ENCODE measurements at regions not wholly inside any gene's neighbourhood (a gene's known extent, or its start where the extent isn't known, plus 50 kb on each side); places are given as distances from the start of the nearest gene placed in this dataset.
"Not testable (repeated sequence)": the region's sequence is repeated elsewhere in the genome, so short reads cannot be mapped to it uniquely, and the experiment has no call there.

- peaks cover 5% of the 10 kb centered on the region for H3K9me3 ChIP-seq (replicated peaks; ENCODE audit: control insufficient read depth, low read depth, low read length)
- H3K27ac ChIP-seq (ENCODE audit: low read length), result no peak overlapping the region
- no peaks in the 10 kb centered on the region for H3K36me3 ChIP-seq (ENCODE audit: control insufficient read depth, insufficient read depth, low read length)
- peaks cover 10% of the 10 kb centered on the region for H3K4me1 ChIP-seq (ENCODE audit: control insufficient read depth, insufficient read depth, low read length)
- WGBS (ENCODE audit: insufficient coverage), result no CpG with 5 or more reads among the region's 1 CpG
- H3K4me3 ChIP-seq (ENCODE audit: low read length), result no peak overlapping the region
- H3K27me3 ChIP-seq (ENCODE audit: control insufficient read depth, insufficient read depth, low read length), result peaks cover 26% of the 10 kb centered on the region
- DNase-seq, result peak; percentile 37
These were observed 102.2 kb upstream of the EGFL6 start for GRCh38 chrX:13467243-13467642.

- no CpG with 5 or more reads among the region's 1 CpG for WGBS (ENCODE audit: insufficient coverage)
- Histone ChIP-seq H3K27me3 (ENCODE audit: control insufficient read depth, insufficient read depth, low read length) (peaks cover 17% of the 10 kb centered on the region), H3K4me1 (ENCODE audit: control insufficient read depth, insufficient read depth, low read length) (peaks cover 8% of the 10 kb centered on the region), H3K4me3 (ENCODE audit: low read length) (no peak overlapping the region), H3K9me3 (replicated peaks; ENCODE audit: control insufficient read depth, low read depth, low read length) (peaks cover 5% of the 10 kb centered on the region), H3K27ac (ENCODE audit: low read length) (peak overlapping the region; percentile 89), H3K36me3 (ENCODE audit: control insufficient read depth, insufficient read depth, low read length) (no peaks in the 10 kb centered on the region)
- no peak for DNase-seq
These were observed 104.7 kb upstream of the EGFL6 start for GRCh38 chrX:13464599-13465275.

- WGBS (ENCODE audit: insufficient coverage), result 32% methylated on average over 3 of the region's 3 CpGs
- H3K27ac ChIP-seq (ENCODE audit: low read length), result peak overlapping the region; percentile 89
- peak; percentile 96 for DNase-seq
These were observed 105.8 kb upstream of the EGFL6 start for GRCh38 chrX:13463608-13464007.

GRCh38 chrX:13452283-13452682 is 117.1 kb upstream of the EGFL6 start:
- Histone ChIP-seq H3K4me3 (ENCODE audit: low read length) (no peak overlapping the region), H3K27me3 (ENCODE audit: control insufficient read depth, insufficient read depth, low read length) (peaks cover 36% of the 10 kb centered on the region), H3K27ac (ENCODE audit: low read length) (no peak overlapping the region), H3K9me3 (replicated peaks; ENCODE audit: control insufficient read depth, low read depth, low read length) (no peaks in the 10 kb centered on the region), H3K36me3 (ENCODE audit: control insufficient read depth, insufficient read depth, low read length) (no peaks in the 10 kb centered on the region), H3K4me1 (ENCODE audit: control insufficient read depth, insufficient read depth, low read length) (no peaks in the 10 kb centered on the region)
- DNase-seq, result peak; percentile 77
- whole genome bisulfite sequencing (ENCODE audit: insufficient coverage), result 60% methylated on average over 1 of the region's 7 CpGs

More at GRCh38 chrX:13463608-13464007, 105.8 kb upstream of the EGFL6 start:
- Histone ChIP-seq H3K9me3 (replicated peaks; ENCODE audit: control insufficient read depth, low read depth, low read length) (peaks cover 5% of the 10 kb centered on the region), H3K36me3 (ENCODE audit: control insufficient read depth, insufficient read depth, low read length) (no peaks in the 10 kb centered on the region), H3K27me3 (ENCODE audit: control insufficient read depth, insufficient read depth, low read length) (peaks cover 24% of the 10 kb centered on the region), H3K4me3 (ENCODE audit: low read length) (no peak overlapping the region), H3K4me1 (ENCODE audit: control insufficient read depth, insufficient read depth, low read length) (peaks cover 8% of the 10 kb centered on the region)

- peaks cover 6% of the 10 kb centered on the region for H3K9me3 ChIP-seq (replicated peaks; ENCODE audit: control insufficient read depth, low read depth, low read length)
- no peaks in the 10 kb centered on the region for H3K4me1 ChIP-seq (ENCODE audit: control insufficient read depth, insufficient read depth, low read length)
- H3K36me3 ChIP-seq (ENCODE audit: control insufficient read depth, insufficient read depth, low read length), result no peaks in the 10 kb centered on the region
- no peak overlapping the region for H3K27ac ChIP-seq (ENCODE audit: low read length)
- H3K4me3 ChIP-seq (ENCODE audit: low read length), result no peak overlapping the region
- DNase-seq, result no peak
- peaks cover 28% of the 10 kb centered on the region for H3K27me3 ChIP-seq (ENCODE audit: control insufficient read depth, insufficient read depth, low read length)
These were observed 120.0 kb upstream of the EGFL6 start for GRCh38 chrX:13449441-13449840.

- H3K27ac ChIP-seq (ENCODE audit: low read length), result no peak overlapping the region
- H3K4me1 ChIP-seq (ENCODE audit: control insufficient read depth, insufficient read depth, low read length), result no peaks in the 10 kb centered on the region
- 86% methylated on average over 1 of the region's 2 CpGs for WGBS (ENCODE audit: insufficient coverage)
- H3K9me3 ChIP-seq (replicated peaks; ENCODE audit: control insufficient read depth, low read depth, low read length), result peaks cover 7% of the 10 kb centered on the region
- peaks cover 27% of the 10 kb centered on the region for H3K27me3 ChIP-seq (ENCODE audit: control insufficient read depth, insufficient read depth, low read length)
- H3K36me3 ChIP-seq (ENCODE audit: control insufficient read depth, insufficient read depth, low read length), result no peaks in the 10 kb centered on the region
- H3K4me3 ChIP-seq (ENCODE audit: low read length), result no peak overlapping the region
- DNase-seq, result no peak
These were observed 120.5 kb upstream of the EGFL6 start for GRCh38 chrX:13448941-13449340.

- H3K36me3 ChIP-seq (ENCODE audit: control insufficient read depth, insufficient read depth, low read length); DNase-seq; H3K4me3 ChIP-seq (ENCODE audit: low read length); H3K4me1 ChIP-seq (ENCODE audit: control insufficient read depth, insufficient read depth, low read length); H3K27ac ChIP-seq (ENCODE audit: low read length); H3K9me3 ChIP-seq (replicated peaks; ENCODE audit: control insufficient read depth, low read depth, low read length): not testable (repeated sequence)
- H3K27me3 ChIP-seq (ENCODE audit: control insufficient read depth, insufficient read depth, low read length), result peaks cover 12% of the 10 kb centered on the region
- WGBS (ENCODE audit: insufficient coverage), result no CpG with 5 or more reads among the region's 5 CpGs
These were observed 121.8 kb upstream of the ATXN3L start for GRCh38 chrX:13441608-13442007.

GRCh38 chrX:13440176-13440575 is 120.3 kb upstream of the ATXN3L start:
- 100% methylated on average over 1 of the region's 2 CpGs for WGBS (ENCODE audit: insufficient coverage)
- Histone ChIP-seq H3K36me3 (ENCODE audit: control insufficient read depth, insufficient read depth, low read length) (no peaks in the 10 kb centered on the region), H3K27me3 (ENCODE audit: control insufficient read depth, insufficient read depth, low read length) (peaks cover 13% of the 10 kb centered on the region), H3K27ac (ENCODE audit: low read length) (no peak overlapping the region), H3K9me3 (replicated peaks; ENCODE audit: control insufficient read depth, low read depth, low read length) (peaks cover 7% of the 10 kb centered on the region), H3K4me1 (ENCODE audit: control insufficient read depth, insufficient read depth, low read length) (no peaks in the 10 kb centered on the region), H3K4me3 (ENCODE audit: low read length) (no peak overlapping the region)
- no peak for DNase-seq

GRCh38 chrX:13433298-13433605 is 113.4 kb upstream of the ATXN3L start:
- Histone ChIP-seq H3K4me1 (ENCODE audit: control insufficient read depth, insufficient read depth, low read length) (peaks cover 7% of the 10 kb centered on the region), H3K4me3 (ENCODE audit: low read length) (no peak overlapping the region), H3K9me3 (replicated peaks; ENCODE audit: control insufficient read depth, low read depth, low read length) (no peaks in the 10 kb centered on the region), H3K27me3 (ENCODE audit: control insufficient read depth, insufficient read depth, low read length) (peaks cover 25% of the 10 kb centered on the region), H3K36me3 (ENCODE audit: control insufficient read depth, insufficient read depth, low read length) (no peaks in the 10 kb centered on the region), H3K27ac (ENCODE audit: low read length) (peak overlapping the region; percentile 86)
- WGBS (ENCODE audit: insufficient coverage), result no CpG with 5 or more reads among the region's 2 CpGs
- peak; percentile 77 for DNase-seq

GRCh38 chrX:13432414-13433297 is 112.8 kb upstream of the ATXN3L start:
- peak; percentile 97 for DNase-seq
- Histone ChIP-seq H3K27me3 (ENCODE audit: control insufficient read depth, insufficient read depth, low read length) (peaks cover 26% of the 10 kb centered on the region), H3K9me3 (replicated peaks; ENCODE audit: control insufficient read depth, low read depth, low read length) (no peaks in the 10 kb centered on the region), H3K4me1 (ENCODE audit: control insufficient read depth, insufficient read depth, low read length) (peaks cover 7% of the 10 kb centered on the region), H3K27ac (ENCODE audit: low read length) (peak overlapping the region; percentile 88), H3K4me3 (ENCODE audit: low read length) (no peak overlapping the region), H3K36me3 (ENCODE audit: control insufficient read depth, insufficient read depth, low read length) (no peaks in the 10 kb centered on the region)
- no CpG with 5 or more reads among the region's 4 CpGs for WGBS (ENCODE audit: insufficient coverage)

Measured in muscle of leg (tissue), 3 donors.